Hindlimb muscle (tissue), 1 donor: ENCODE measurements at regions not wholly inside any gene's neighbourhood (a gene's known extent, or its start where the extent isn't known, plus 50 kb on each side); places are given as distances from the start of the nearest gene placed in this dataset.
"Not testable (repeated sequence)": the region's sequence is repeated elsewhere in the genome, so short reads cannot be mapped to it uniquely, and the experiment has no call there.

ENCODE experiments used
- DNase-seq: peaks from one replicate; pipeline ENCODE4 v3.0.0-alpha.2; 2013

GRCh38 chr2:2656115-2657011, 325.3 kb upstream of the MYT1L start:
- DNase-seq, result no peak

GRCh38 chr2:2655453-2656114, 324.5 kb upstream of the MYT1L start:
- DNase-seq, result no peak

GRCh38 chr2:2653231-2653630, 322.2 kb upstream of the MYT1L start:
- DNase-seq, result no peak

- no peak for DNase-seq
These were observed 319.7 kb upstream of the MYT1L start for GRCh38 chr2:2650608-2651375.

GRCh38 chr2:2649109-2650072, 318.3 kb upstream of the MYT1L start:
- DNase-seq, result no peak

- DNase-seq, result no peak
These were observed 317.0 kb upstream of the MYT1L start for GRCh38 chr2:2648094-2648493.

GRCh38 chr2:2647141-2647541, 316.1 kb upstream of the MYT1L start:
- no peak for DNase-seq

DNA sequence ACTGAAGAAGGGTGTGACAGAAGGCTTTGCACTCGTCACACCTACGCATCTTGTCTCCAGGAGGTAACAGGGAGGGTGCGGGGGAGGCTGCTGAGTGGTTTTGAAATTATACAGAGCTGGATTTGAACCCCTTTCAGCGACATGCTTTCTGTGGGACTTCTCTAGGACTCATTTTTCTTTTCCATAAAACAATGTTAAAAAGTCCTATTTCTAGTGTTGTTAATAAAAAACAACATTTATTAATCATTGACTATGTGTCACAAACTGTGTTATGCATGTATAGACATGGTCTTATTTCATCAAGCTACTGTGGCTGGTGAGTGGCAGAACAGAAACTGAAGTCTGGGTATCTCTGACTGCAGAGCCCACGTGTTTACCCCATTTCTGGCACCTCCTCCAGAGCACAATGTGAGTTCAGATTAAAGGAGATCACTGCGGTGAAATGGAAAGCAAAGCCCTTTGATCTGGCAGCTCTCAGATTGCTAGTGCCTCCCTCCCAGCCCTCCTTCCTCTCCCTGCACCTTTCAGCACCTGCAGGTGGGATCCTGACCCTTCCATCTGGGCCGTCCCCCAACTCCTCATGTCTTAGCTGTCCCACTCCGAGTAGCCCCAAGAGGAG, 315.5 kb upstream of the MYT1L start:
- DNase-seq, result no peak

DNA sequence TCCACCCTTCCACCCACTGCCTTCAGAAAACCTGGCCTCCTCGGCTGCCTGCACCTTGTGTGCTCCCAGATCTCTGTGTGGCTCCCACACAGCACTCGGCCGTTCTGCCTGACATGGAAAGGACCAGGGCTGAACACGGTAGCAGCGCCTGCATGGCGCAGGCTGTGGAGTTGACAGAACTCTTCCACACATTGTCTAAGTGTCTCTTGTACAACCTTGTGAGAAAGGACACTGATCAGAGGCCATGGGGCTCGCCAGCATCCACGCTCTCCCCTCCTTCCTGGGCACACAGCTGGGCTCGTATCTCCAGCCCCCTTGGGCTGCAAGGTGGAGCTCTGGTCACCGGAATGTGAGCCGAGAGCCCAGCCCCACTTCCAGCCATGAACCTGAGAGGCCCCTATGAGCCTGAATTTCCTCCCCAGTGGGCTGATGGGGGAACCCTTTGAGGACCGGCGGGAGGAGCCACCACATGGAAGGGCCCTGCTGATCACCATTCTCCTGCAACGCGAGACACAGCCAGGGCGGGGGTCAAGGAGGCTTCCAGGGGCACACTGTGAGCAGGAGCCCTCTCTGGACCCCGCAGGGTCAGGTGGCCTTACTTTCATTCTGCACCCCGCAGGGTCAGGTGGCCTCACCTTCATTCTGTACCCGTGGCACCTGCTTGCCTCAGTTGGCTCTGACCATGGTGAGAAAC, 314.2 kb upstream of the MYT1L start:
- no peak for DNase-seq

GRCh38 chr2:2644751-2645150, 313.7 kb upstream of the MYT1L start:
- not testable (repeated sequence) for DNase-seq

DNA sequence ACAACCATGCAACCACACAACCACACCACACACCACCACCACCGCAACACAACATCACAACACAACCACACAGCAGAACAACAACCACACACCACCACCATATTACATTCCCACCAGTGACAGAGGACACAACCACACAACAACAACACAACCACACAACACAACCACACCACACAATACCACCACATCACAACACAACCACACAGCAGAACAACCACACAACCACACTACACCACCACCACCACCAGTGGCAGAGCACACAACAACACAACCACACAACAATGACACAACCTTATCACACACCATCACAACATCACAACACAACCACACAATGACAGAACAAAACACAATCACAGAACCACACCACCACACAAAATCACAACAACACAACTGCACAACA, 313.0 kb upstream of the MYT1L start:
- no peak for DNase-seq

DNA sequence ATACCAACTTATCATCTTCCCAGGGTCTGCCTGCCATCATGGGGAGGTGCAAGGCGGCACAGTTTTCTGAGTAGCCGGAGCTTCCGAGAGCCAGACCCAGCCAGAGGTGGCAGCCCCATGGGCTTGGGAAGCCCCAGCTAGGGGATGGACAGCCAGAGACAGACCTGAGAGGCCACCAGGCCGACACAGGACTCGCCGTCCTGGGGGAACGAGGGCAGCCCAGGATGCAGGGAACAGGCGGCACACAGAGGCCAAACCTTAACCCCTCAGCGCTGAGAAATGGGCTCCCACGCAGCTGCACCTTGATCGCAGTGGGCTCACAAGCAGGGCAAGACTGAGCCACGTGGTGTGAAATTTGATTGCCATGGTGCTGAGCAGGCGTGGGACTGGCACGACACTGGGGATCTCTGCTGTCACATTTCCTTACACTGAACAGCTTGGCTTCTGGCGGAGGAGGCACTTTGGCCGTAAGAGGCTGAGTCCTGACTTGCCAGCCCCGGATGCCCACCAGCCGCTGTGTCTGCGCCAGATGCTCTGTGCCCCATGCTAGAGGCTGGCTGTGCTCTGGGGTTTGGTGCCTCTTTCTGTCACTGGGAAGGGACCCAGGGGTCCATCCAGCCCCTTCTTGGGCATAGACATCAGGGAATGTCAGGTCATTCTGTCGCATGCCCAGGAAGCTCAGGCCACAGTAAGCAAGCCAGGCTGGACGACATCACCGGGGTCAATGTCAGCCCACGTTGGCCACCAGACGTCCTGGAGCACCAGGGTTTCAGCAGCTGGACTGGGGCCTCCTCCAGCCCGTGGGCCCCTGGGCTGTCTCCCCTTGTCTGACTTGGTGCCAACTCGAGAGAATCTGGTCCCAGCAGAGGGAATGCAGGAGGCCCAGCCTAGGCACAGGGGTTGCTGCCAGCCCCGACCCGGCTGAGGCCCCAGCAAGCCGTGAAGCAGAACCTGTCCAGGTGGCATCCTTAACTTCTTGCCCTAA, 312.1 kb upstream of the MYT1L start:
- DNase-seq, result no peak

DNA sequence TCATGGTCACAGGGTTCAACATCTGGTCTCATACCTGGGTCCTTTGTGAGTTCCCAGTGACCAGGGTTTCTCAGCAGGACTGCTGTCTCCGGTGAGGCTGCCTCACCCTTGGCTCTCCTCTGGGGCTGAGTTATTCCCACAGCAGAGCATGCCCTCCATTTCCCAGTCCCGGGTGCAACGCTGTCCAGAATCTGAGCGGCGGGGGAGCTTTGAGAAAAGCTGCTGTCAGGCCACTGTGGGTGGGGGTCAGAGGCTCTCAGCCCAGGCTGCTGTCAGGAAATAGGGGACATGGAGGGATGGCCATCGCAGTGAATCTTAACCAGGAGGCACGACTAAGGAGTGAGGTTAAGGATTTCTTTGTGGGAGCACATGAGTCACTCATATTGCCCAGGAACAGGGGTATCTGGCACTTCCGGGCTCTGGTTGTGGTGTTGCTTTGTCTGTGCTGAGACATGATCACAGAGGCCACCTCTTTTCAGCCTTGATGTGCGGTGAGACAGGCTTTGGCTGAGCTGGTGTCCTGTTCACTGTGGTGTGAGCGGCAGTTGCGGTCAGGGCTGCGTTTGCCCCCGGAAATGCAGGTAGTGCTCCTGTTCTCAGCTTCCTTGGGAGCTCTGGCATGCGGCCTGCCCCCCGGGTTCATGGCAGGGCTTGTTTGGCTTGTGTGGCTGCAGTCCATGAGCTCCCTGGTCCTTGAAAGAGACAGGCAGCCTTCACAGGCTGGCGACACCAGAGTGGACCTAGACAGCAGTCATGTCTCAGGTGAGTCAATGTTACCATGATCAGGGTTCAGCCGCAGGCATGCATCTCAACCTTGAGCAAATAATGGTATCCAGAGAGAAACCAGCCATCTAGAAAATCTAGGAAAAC, 310.7 kb upstream of the MYT1L start:
- DNase-seq, result no peak

DNA sequence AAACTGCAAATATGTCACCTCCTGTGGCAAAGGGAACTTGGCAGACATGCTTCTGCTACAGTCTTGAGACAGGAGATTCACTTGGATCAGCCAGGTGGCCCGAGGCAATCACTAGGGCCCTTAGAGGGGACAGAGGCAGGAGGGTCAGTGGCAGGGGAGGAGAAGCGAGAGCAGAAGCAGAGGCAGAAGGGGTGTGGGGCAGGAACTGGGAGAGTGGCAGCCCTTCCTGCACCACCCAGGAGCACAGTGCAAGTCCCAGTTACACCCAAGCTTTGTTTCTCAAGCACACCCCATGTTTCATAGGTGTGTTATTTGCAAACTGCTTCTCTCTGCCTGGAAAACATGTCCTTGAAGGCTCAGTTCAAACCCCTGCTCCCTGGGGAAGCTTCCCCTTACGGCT, 309.7 kb upstream of the MYT1L start:
- DNase-seq, result no peak

- no peak for DNase-seq
These were observed 309.3 kb upstream of the MYT1L start for GRCh38 chr2:2640371-2640770.

GRCh38 chr2:2639251-2640139, 308.4 kb upstream of the MYT1L start:
- no peak for DNase-seq

- DNase-seq, result no peak
These were observed 307.6 kb upstream of the MYT1L start for GRCh38 chr2:2638547-2639220.
